Esophagus muscularis mucosa (tissue), 4 donors: ENCODE measurements at regions not wholly inside any gene's neighbourhood (a gene's known extent, or its start where the extent isn't known, plus 50 kb on each side); places are given as distances from the start of the nearest gene placed in this dataset.

Experiments used
- DNase-seq: peaks from one replicate; pipeline ENCODE4 v3.0.0-alpha.2; 2017; ENCODE audit errors: extremely low spot score
- H3K27ac ChIP-seq, 4 donors: fragments of 200-600 bp; sonication (generic); replicated peaks in 1 of 4; 1 replicate in 3 of 4; 2 replicates in 1 of 4; pipeline ENCODE4 v1.5.1; 2016 to 2019; ENCODE audit warnings: mild to moderate bottlenecking in 1 of 4
- H3K27me3 ChIP-seq, 4 donors: fragments of 200-600 bp; sonication (generic); one replicate each; pipeline versions ENCODE4 v1.5.1 to v1.6.0; 2016 to 2019
- H3K36me3 ChIP-seq, 4 donors: fragments of 200-600 bp; sonication (generic); one replicate each; pipeline ENCODE4 v1.5.1; 2016 to 2019
- H3K4me1 ChIP-seq, 4 donors: fragments of 200-600 bp; sonication (generic); one replicate each; pipeline ENCODE4 v1.5.1; 2016 to 2019
- H3K4me3 ChIP-seq, 4 donors: fragments of 200-600 bp; sonication (generic); 1 replicate in 2 of 4; 2 replicates in 2 of 4; pipeline ENCODE4 v1.5.1; 2016 to 2019; ENCODE audit warnings: mild to moderate bottlenecking in 4 of 4, moderate library complexity in 1 of 4
- H3K9me3 ChIP-seq, 4 donors: fragments of 200-600 bp; sonication (generic); 1 replicate in 3 of 4; 2 replicates in 1 of 4; pipeline ENCODE4 v1.5.1; 2016 to 2019
- CTCF ChIP-seq, 3 experiments: fragments of 200-600 bp in 2 of 3; fragments of 450-650 bp in 1 of 3; sonication (generic) in 2 of 3; IDR thresholded peaks; one replicate each; pipeline ENCODE4 v1.5.1; 2017 to 2019; ENCODE audit warnings: antibody characterized with exemption in 3 of 3, mild to moderate bottlenecking in 2 of 3, moderate library complexity in 1 of 3
- EP300 ChIP-seq: sonication (generic); formaldehyde crosslinking; IDR thresholded peaks from one replicate; pipeline ENCODE4 v1.6.1; 2017; ENCODE audit warnings: antibody characterized with exemption
- POLR2A ChIP-seq: fragments of 450-650 bp; IDR thresholded peaks from one replicate; pipeline ENCODE4 v1.6.1; 2017; ENCODE audit warnings: antibody characterized with exemption, moderate library complexity, mild to moderate bottlenecking, low read depth
- POLR2AphosphoS5 ChIP-seq, 2 donors: sonication (generic); formaldehyde crosslinking; IDR thresholded peaks; one replicate each; pipeline ENCODE4 v1.6.1; 2017; ENCODE audit warnings: antibody characterized with exemption in 2 of 2
- WGBS: methylation state at CpG from one replicate; pipeline ENCODE4 v1.1.5; 2018; 5-methylcytosine and 5-hydroxymethylcytosine counted together
- intact Hi-C: fragments of 100-400 bp; cut with DNase I; formaldehyde crosslinking; loops from one replicate; pipeline ENCODE4 v1.15.1; 2023

GRCh38 chr2:144654523-144654922 lies 134.6 kb upstream of the ZEB2 start:
- no peaks in the 10 kb centered on the region for H3K36me3 ChIP-seq
- no peaks in the 10 kb centered on the region for H3K4me1 ChIP-seq
- no peak for TF ChIP-seq POLR2AphosphoS5 (IDR thresholded peaks at IDR 0.05)
- no peak for TF ChIP-seq CTCF (IDR thresholded peaks at IDR 0.05)
- TF ChIP-seq POLR2A: no peak
- TF ChIP-seq EP300: no peak
- H3K27ac ChIP-seq: no peak overlapping the region
- no peak overlapping the region for H3K4me3 ChIP-seq
- H3K27me3 ChIP-seq: no peaks in the 10 kb centered on the region
- intact Hi-C loops: no loop called here
- DNase-seq: no peak
- WGBS: 70% methylated on average over 3 of the region's 3 CpGs
- no peaks in the 10 kb centered on the region for H3K9me3 ChIP-seq

GRCh38 chr2:144650907-144651306 lies 131.0 kb upstream of the ZEB2 start:
- H3K27ac ChIP-seq: no peak overlapping the region
- H3K9me3 ChIP-seq: no peaks in the 10 kb centered on the region
- intact Hi-C loops: no loop called here
- TF ChIP-seq CTCF (IDR thresholded peaks at IDR 0.05) (no peak), EP300 (no peak)
- H3K4me1 ChIP-seq: no peaks in the 10 kb centered on the region
- 91% methylated on average over 6 of the region's 6 CpGs for WGBS
- no peaks in the 10 kb centered on the region for H3K27me3 ChIP-seq
- DNase-seq: no peak
- no peak overlapping the region for H3K4me3 ChIP-seq
- H3K36me3 ChIP-seq: no peaks in the 10 kb centered on the region

GRCh38 chr2:144648837-144649465 lies 129.0 kb upstream of the ZEB2 start:
- H3K4me3 ChIP-seq: no peak overlapping the region
- 88% methylated on average over 13 of the region's 13 CpGs for WGBS
- TF ChIP-seq POLR2A (no peak), EP300 (no peak), POLR2AphosphoS5 (IDR thresholded peaks at IDR 0.05) (no peak), CTCF (IDR thresholded peaks at IDR 0.05) (no peak)
- intact Hi-C loops: no loop called here
- DNase-seq: no peak
- H3K27me3 ChIP-seq: no peaks in the 10 kb centered on the region
- H3K9me3 ChIP-seq: no peaks in the 10 kb centered on the region
- H3K27ac ChIP-seq: no peak overlapping the region
- H3K4me1 ChIP-seq: no peaks in the 10 kb centered on the region
- no peaks in the 10 kb centered on the region for H3K36me3 ChIP-seq

GRCh38 chr2:144645083-144645778 lies 125.3 kb upstream of the ZEB2 start:
- Histone ChIP-seq H3K9me3 (no peaks in the 10 kb centered on the region), H3K27ac (no peak overlapping the region), H3K36me3 (no peaks in the 10 kb centered on the region), H3K27me3 (no peaks in the 10 kb centered on the region), H3K4me3 (no peak overlapping the region), H3K4me1 (no peaks in the 10 kb centered on the region)
- no peak for DNase-seq
- 83% methylated on average over 3 of the region's 3 CpGs for WGBS
- no peak for TF ChIP-seq EP300
- TF ChIP-seq CTCF (IDR thresholded peaks at IDR 0.05): no peak
- TF ChIP-seq POLR2AphosphoS5 (IDR thresholded peaks at IDR 0.05): no peak
- TF ChIP-seq POLR2A: no peak
- intact Hi-C loops: no loop called here

- intact Hi-C loops: no loop called here
- no peak overlapping the region for H3K27ac ChIP-seq
- 90% methylated on average over 3 of the region's 3 CpGs for WGBS
Measured at GRCh38 chr2:144644549-144644948, 124.6 kb upstream of the ZEB2 start.

More at GRCh38 chr2:144644549-144644948, 124.6 kb upstream of the ZEB2 start:
- Histone ChIP-seq H3K9me3 (no peaks in the 10 kb centered on the region), H3K36me3 (no peaks in the 10 kb centered on the region), H3K27me3 (no peaks in the 10 kb centered on the region), H3K4me3 (no peak overlapping the region), H3K4me1 (no peaks in the 10 kb centered on the region)
- DNase-seq: no peak
- TF ChIP-seq CTCF (IDR thresholded peaks at IDR 0.05) (no peak), POLR2AphosphoS5 (IDR thresholded peaks at IDR 0.05) (no peak), EP300 (no peak), POLR2A (no peak)
